Panc1 (cell line): ENCODE measurements at regions not wholly inside any gene's neighbourhood (a gene's known extent, or its start where the extent isn't known, plus 50 kb on each side); places are given as distances from the start of the nearest gene placed in this dataset.

ENCODE experiments used
- CTCF ChIP-seq: fragments of 450-650 bp; IDR thresholded peaks from 2 replicates; pipeline ENCODE4 v1.5.1; 2017; ENCODE audit warnings: mild to moderate bottlenecking
- POLR2AphosphoS5 ChIP-seq: IDR thresholded peaks from 2 replicates; pipeline ENCODE4 v1.6.1; 2012; ENCODE audit warnings: mild to moderate bottlenecking, low read depth, low read length, moderate library complexity
- REST ChIP-seq, 2 experiments: IDR thresholded peaks; 2 replicates each; pipeline ENCODE4 v1.6.1; 2011 to 2012; ENCODE audit warnings: low read depth in 2 of 2, control low read depth in 1 of 2, low read length in 1 of 2, mild to moderate bottlenecking in 1 of 2, moderate library complexity in 1 of 2; ENCODE audit not compliant: insufficient read depth in 1 of 2
- SIN3A ChIP-seq: IDR thresholded peaks from 2 replicates; pipeline ENCODE4 v1.6.1; 2012; ENCODE audit warnings: low read depth, mild to moderate bottlenecking, low read length, moderate library complexity, borderline replicate concordance; ENCODE audit not compliant: insufficient read depth
- TCF7L2 ChIP-seq: IDR thresholded peaks from 2 replicates; pipeline ENCODE4 v1.6.1; 2011; ENCODE audit warnings: mild to moderate bottlenecking, low read depth, low read length, inconsistent platforms

DNA sequence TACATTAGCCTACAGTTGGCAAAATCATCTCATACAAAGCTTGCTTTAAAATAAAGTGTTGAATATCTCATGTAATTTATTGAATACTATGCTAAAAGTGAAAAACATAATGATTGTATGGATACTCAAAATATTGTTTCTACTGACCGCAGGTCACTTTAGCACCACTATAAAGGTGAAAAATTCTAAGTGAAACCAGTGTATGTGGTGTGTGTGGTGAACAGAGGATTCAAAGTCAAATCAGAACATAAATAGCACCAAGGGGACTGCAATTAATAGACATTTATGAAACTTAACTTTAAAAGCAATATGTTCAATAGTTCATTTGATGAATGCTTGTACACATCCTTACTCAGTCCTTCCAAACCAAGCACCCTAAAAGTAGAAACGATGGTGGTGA is 145.8 kb downstream of the AKAIN1 start:
- no peak for TF ChIP-seq CTCF
- no peak for TF ChIP-seq TCF7L2
- TF ChIP-seq SIN3A: no peak
- TF ChIP-seq REST (IDR thresholded peaks at IDR 0.05; ENCODE audit: insufficient read depth in 1 of 2, low read depth in 2 of 2, low read length in 1 of 2): no peak
- no peak for TF ChIP-seq POLR2AphosphoS5
